ENCODE measurements at regions not wholly inside any gene's neighbourhood (a gene's known extent, or its start where the extent isn't known, plus 50 kb on each side); places are given as distances from the start of the nearest gene placed in this dataset.
"Not testable (repeated sequence)": the region's sequence is repeated elsewhere in the genome, so short reads cannot be mapped to it uniquely, and the experiment has no call there.

GRCh38 chr10:46645110-46645509 is 66.2 kb downstream of the SYT15 start:
- H3K9me3 ChIP-seq; H3K4me1 ChIP-seq; H3K27ac ChIP-seq; H3K27me3 ChIP-seq; H3K4me3 ChIP-seq; DNase-seq (ENCODE audit: low spot score in 2 of 2); H3K36me3 ChIP-seq: not testable (repeated sequence)
- WGBS, result 58% methylated on average over 1 of the region's 1 CpG

DNA sequence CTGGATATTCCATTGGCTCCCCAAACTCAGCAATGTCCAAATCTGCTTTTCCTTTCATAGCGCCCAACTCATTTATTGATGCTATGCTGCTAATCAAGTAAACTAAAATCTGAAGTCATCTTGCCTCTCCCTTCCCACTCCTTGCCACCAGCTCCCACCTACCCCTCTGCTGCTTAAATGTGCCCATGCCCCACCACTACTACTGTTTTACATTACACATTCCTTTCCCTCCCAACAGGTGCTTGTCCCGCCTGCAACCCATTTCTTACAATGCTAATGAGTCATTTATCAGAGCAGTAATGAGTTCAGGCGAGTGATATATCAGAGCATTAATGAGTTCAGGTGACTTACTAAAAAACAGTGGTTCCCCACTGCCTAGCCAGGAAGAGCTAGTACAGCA is 67.2 kb downstream of the SYT15 start:
- DNase-seq (ENCODE audit: low spot score in 2 of 2); H3K4me3 ChIP-seq; H3K4me1 ChIP-seq; H3K27me3 ChIP-seq; H3K27ac ChIP-seq; H3K9me3 ChIP-seq; H3K36me3 ChIP-seq: not testable (repeated sequence)
- WGBS, result no CpG with 5 or more reads among the region's 3 CpGs

- not testable (repeated sequence) for H3K4me1 ChIP-seq; H3K27me3 ChIP-seq; H3K27ac ChIP-seq; DNase-seq (ENCODE audit: low spot score in 2 of 2); H3K36me3 ChIP-seq; H3K9me3 ChIP-seq; H3K4me3 ChIP-seq
- 100% methylated on average over 1 of the region's 5 CpGs for WGBS
Measured at GRCh38 chr10:46650967-46651366, 72.0 kb downstream of the SYT15 start.

DNA sequence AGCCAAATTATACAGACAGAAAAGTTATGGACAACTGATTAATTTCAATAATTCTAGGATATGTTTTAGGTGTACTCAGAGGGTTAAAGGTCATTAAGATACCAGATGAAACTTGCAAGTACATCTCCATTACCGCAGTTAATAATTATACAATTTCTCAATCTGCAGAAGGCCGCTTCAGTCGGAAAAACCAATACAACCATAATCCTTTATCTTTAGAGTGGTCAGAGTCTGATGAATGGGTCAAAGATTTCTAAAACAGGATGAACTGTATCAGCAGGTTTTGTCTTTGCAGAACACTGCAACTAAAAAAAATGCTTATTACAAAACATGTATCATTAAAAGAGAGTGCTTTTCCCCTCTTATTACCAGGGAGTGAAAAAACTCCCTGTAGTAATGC is 78.5 kb downstream of the SYT15 start:
- not testable (repeated sequence) for H3K9me3 ChIP-seq; H3K27me3 ChIP-seq; H3K4me3 ChIP-seq; H3K36me3 ChIP-seq; H3K27ac ChIP-seq; H3K4me1 ChIP-seq; DNase-seq (ENCODE audit: low spot score in 2 of 2)
- WGBS, result no CpG with 5 or more reads among the region's 3 CpGs

GRCh38 chr10:46660027-46660834 is 81.3 kb downstream of the SYT15 start:
- not testable (repeated sequence) for H3K27me3 ChIP-seq; H3K27ac ChIP-seq; H3K4me3 ChIP-seq; H3K36me3 ChIP-seq; H3K4me1 ChIP-seq; H3K9me3 ChIP-seq; DNase-seq (ENCODE audit: low spot score in 2 of 2)
- 20% methylated on average over 1 of the region's 8 CpGs for WGBS

- not testable (repeated sequence) for H3K9me3 ChIP-seq; DNase-seq (ENCODE audit: low spot score in 2 of 2); H3K4me3 ChIP-seq; H3K36me3 ChIP-seq; H3K27ac ChIP-seq; H3K27me3 ChIP-seq; H3K4me1 ChIP-seq
Measured at GRCh38 chr10:46660835-46661164, 81.9 kb downstream of the SYT15 start.

GRCh38 chr10:46665536-46665935 is 86.6 kb downstream of the SYT15 start:
- H3K4me3 ChIP-seq; H3K36me3 ChIP-seq; H3K9me3 ChIP-seq; H3K4me1 ChIP-seq; H3K27me3 ChIP-seq; H3K27ac ChIP-seq; DNase-seq (ENCODE audit: low spot score in 2 of 2): not testable (repeated sequence)
- WGBS, result 77% methylated on average over 1 of the region's 1 CpG

DNA sequence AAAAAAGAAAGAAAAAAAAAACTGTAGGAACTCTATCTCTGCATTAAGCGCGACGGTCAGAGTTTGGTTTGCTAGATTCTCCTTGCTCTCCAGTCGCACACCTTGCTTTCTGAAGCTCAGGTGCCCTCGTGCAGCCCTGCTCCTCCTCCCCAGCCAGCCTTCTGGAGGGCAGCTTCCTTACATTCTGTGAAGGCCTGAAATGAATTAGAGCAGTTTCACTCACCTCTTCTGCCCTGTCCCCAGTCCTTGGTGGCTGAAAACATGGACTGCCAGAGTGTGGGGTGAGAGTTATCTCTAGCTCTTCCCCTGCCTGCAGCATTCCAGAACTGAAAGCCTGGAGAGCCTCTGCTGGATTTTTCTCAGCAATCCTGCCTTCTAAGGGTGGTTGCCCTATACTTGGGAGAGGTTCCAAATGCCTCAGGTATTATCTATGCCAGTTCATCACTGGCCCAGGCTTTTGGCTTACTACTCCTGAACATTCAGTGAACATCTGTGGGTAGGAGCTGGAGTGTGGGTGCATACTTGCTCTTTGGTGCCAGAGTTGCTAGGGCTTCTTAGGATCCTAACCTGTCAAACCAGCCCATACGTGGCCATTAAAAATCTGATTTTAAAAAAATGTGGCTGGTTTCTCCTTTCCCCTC is 89.5 kb downstream of the SYT15 start:
- H3K9me3 ChIP-seq; DNase-seq (ENCODE audit: low spot score in 2 of 2); H3K27me3 ChIP-seq; H3K27ac ChIP-seq; H3K4me3 ChIP-seq; H3K36me3 ChIP-seq; H3K4me1 ChIP-seq: not testable (repeated sequence)
- WGBS, result 44% methylated on average over 6 of the region's 6 CpGs

- not testable (repeated sequence) for H3K27me3 ChIP-seq; H3K27ac ChIP-seq; H3K36me3 ChIP-seq; H3K9me3 ChIP-seq; DNase-seq (ENCODE audit: low spot score in 2 of 2); H3K4me3 ChIP-seq; H3K4me1 ChIP-seq
- no CpG with 5 or more reads among the region's 8 CpGs for WGBS
Measured at GRCh38 chr10:46677836-46678435, 99.0 kb downstream of the SYT15 start.

GRCh38 chr10:46691397-46691796 is 112.5 kb downstream of the SYT15 start:
- not testable (repeated sequence) for H3K27ac ChIP-seq; H3K27me3 ChIP-seq; H3K4me3 ChIP-seq; DNase-seq (ENCODE audit: low spot score in 2 of 2); H3K9me3 ChIP-seq; H3K4me1 ChIP-seq; H3K36me3 ChIP-seq
- WGBS, result no CpG with 5 or more reads among the region's 2 CpGs

GRCh38 chr10:46693218-46693617 is 114.3 kb downstream of the SYT15 start:
- H3K27me3 ChIP-seq; H3K36me3 ChIP-seq; DNase-seq (ENCODE audit: low spot score in 2 of 2); H3K9me3 ChIP-seq; H3K4me3 ChIP-seq; H3K27ac ChIP-seq; H3K4me1 ChIP-seq: not testable (repeated sequence)
- 29% methylated on average over 1 of the region's 2 CpGs for WGBS

DNA sequence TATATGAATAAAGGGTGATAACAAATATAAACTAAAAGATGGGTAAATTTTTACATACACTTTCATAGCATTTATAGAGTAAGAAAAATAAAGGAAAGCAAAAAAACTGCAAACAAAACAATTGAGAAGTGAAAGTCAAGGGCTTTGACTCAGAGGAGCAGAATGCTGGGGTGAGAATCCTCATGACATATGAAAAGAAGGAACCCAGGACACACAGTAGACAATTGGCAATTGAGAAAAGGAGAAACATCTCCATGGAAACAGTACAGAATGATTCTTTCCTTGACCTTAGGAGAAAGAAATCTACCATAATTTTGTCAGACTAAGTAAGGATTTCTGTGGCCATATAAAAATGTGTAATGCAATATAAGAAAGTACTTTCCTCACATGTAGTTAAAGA is 138.3 kb downstream of the SYT15 start:
- not testable (repeated sequence) for H3K9me3 ChIP-seq, H3K27ac ChIP-seq, H3K27me3 ChIP-seq

GRCh38 chr10:46718014-46718413 is 139.1 kb downstream of the SYT15 start:
- not testable (repeated sequence) for H3K9me3 ChIP-seq; H3K27ac ChIP-seq; H3K4me3 ChIP-seq; H3K36me3 ChIP-seq; H3K4me1 ChIP-seq; H3K27me3 ChIP-seq; DNase-seq (ENCODE audit: low spot score in 2 of 2)
- 97% methylated on average over 3 of the region's 3 CpGs for whole genome bisulfite sequencing

More for the DNA sequence above, 138.3 kb downstream of the SYT15 start:
- not testable (repeated sequence) for H3K36me3 ChIP-seq; H3K4me1 ChIP-seq; DNase-seq (ENCODE audit: low spot score in 2 of 2); H3K4me3 ChIP-seq

DNA sequence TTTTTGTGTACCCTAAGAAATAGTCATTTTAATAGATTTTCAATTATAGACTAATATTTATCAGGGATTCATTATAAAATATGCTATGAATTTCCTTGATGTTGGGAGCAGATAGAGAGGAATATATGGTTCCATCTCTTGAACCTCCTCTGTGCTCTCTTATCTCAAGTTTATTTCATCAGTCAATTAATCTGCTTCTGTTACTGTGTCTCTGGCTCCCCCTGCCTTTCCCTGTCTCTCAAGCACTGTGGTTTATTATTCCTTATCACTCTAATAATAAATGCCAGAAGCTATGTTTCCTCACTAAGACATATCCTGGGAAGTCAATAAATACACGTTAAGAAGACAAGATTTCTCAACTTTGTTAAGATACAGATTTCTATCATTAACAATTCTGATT is 141.5 kb downstream of the SYT15 start:
- H3K4me1 ChIP-seq; H3K27me3 ChIP-seq; DNase-seq (ENCODE audit: low spot score in 2 of 2); H3K9me3 ChIP-seq; H3K27ac ChIP-seq; H3K36me3 ChIP-seq; H3K4me3 ChIP-seq: not testable (repeated sequence)
- no CpG with 5 or more reads among the region's 1 CpG for WGBS
